ENCODE measurements at regions not wholly inside any gene's neighbourhood (a gene's known extent, or its start where the extent isn't known, plus 50 kb on each side); places are given as distances from the start of the nearest gene placed in this dataset.

- no peak for TF ChIP-seq CTCF (IDR thresholded peaks at IDR 0.05; ENCODE audit: unreplicated experiment)
- BruUV-seq (replicated peaks): no TSS peak
- peak overlapping the region; percentile 69 for H3K4me3 Mint-ChIP-seq (ENCODE audit: low read depth, unreplicated experiment)
- intact Hi-C loops (cut with micrococcal nuclease; ENCODE audit: unreplicated experiment): loop anchor here (2.0 to 5.0 kb wide), 3 partner anchors 106 to 411 kb away; no protein-coding TSS in a partner anchor
- CTCF ChIA-PET: interaction anchor here (0.8 to 1.6 kb wide), 3 partner anchors 77 to 414 kb away, joined by 4 read pairs; no protein-coding TSS in a partner anchor
- H3K27ac Mint-ChIP-seq (ENCODE audit: unreplicated experiment): peak overlapping the region; percentile 97
- H3K4me1 Mint-ChIP-seq (ENCODE audit: low read depth, unreplicated experiment): peaks cover 53% of the 10 kb centered on the region
- H3K36me3 Mint-ChIP-seq (ENCODE audit: insufficient read depth, unreplicated experiment): peaks cover 15% of the 10 kb centered on the region
- peaks cover 11% of the 10 kb centered on the region for H3K9me3 Mint-ChIP-seq (ENCODE audit: low read depth, unreplicated experiment)
- no peaks in the 10 kb centered on the region for H3K27me3 Mint-ChIP-seq (ENCODE audit: unreplicated experiment)
- DNase-seq: peak; percentile 51
These were observed 405.1 kb upstream of the NECTIN3 start for GRCh38 chr3:110666495-110666894.

DNA sequence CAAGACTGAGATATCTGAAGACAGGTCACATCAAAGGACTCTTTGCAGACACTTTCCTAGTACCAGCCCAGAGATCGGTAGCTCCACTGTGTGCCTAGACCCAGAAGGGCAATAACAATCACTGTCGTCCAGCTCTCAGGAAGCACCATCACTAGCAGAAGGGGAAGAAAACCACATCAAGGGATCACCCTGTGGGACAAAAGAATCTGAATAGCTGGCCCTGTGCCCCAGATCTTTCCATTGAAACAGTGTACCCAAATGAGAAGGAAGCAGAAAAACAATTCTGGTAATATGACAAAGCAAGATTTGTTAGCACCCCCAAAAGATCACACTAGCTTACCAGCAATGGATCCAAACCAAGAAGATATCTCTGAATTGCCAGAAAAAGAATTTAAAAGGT lies 404.4 kb upstream of the NECTIN3 start:
- no peak for TF ChIP-seq CTCF (IDR thresholded peaks at IDR 0.05; ENCODE audit: unreplicated experiment)
- Mint-ChIP-seq H3K9me3 (ENCODE audit: low read depth, unreplicated experiment) (peaks cover 14% of the 10 kb centered on the region), H3K36me3 (ENCODE audit: insufficient read depth, unreplicated experiment) (peaks cover 15% of the 10 kb centered on the region), H3K4me1 (ENCODE audit: low read depth, unreplicated experiment) (peaks cover 53% of the 10 kb centered on the region), H3K27ac (ENCODE audit: unreplicated experiment) (peak overlapping the region; percentile 97), H3K27me3 (ENCODE audit: unreplicated experiment) (no peaks in the 10 kb centered on the region), H3K4me3 (ENCODE audit: low read depth, unreplicated experiment) (peak overlapping the region; percentile 69)
- peak; percentile 62 for DNase-seq
- no TSS peak for BruUV-seq (replicated peaks)
- intact Hi-C loops (cut with micrococcal nuclease; ENCODE audit: unreplicated experiment): loop anchor here (1.0 to 5.0 kb wide), 4 partner anchors 84 to 410 kb away; no protein-coding TSS in a partner anchor
- CTCF ChIA-PET: interaction anchor here (0.6 to 1.6 kb wide), 4 partner anchors 12 to 413 kb away, joined by 3 to 6 read pairs (median 4); no protein-coding TSS in a partner anchor

- H3K9me3 Mint-ChIP-seq (ENCODE audit: low read depth, unreplicated experiment): peaks cover 22% of the 10 kb centered on the region
- H3K4me3 Mint-ChIP-seq (ENCODE audit: low read depth, unreplicated experiment): no peak overlapping the region
- peaks cover 34% of the 10 kb centered on the region for H3K4me1 Mint-ChIP-seq (ENCODE audit: low read depth, unreplicated experiment)
- no peaks in the 10 kb centered on the region for H3K27me3 Mint-ChIP-seq (ENCODE audit: unreplicated experiment)
- no peak for DNase-seq
- peaks cover 19% of the 10 kb centered on the region for H3K36me3 Mint-ChIP-seq (ENCODE audit: insufficient read depth, unreplicated experiment)
- BruUV-seq (replicated peaks): no TSS peak
- no peak for TF ChIP-seq CTCF (IDR thresholded peaks at IDR 0.05; ENCODE audit: unreplicated experiment)
- intact Hi-C loops (cut with micrococcal nuclease; ENCODE audit: unreplicated experiment): no loop called here
- CTCF ChIA-PET: no interaction called here
- no peak overlapping the region for H3K27ac Mint-ChIP-seq (ENCODE audit: unreplicated experiment)
These were observed 401.2 kb upstream of the NECTIN3 start for GRCh38 chr3:110670407-110670806.

GRCh38 chr3:110677506-110677905 lies 394.1 kb upstream of the NECTIN3 start:
- intact Hi-C loops (cut with micrococcal nuclease; ENCODE audit: unreplicated experiment): no loop called here
- CTCF ChIA-PET: no interaction called here
- Mint-ChIP-seq H3K27me3 (ENCODE audit: unreplicated experiment) (no peaks in the 10 kb centered on the region), H3K4me3 (ENCODE audit: low read depth, unreplicated experiment) (no peak overlapping the region), H3K4me1 (ENCODE audit: low read depth, unreplicated experiment) (no peaks in the 10 kb centered on the region), H3K27ac (ENCODE audit: unreplicated experiment) (no peak overlapping the region), H3K9me3 (ENCODE audit: low read depth, unreplicated experiment) (peaks cover 10% of the 10 kb centered on the region), H3K36me3 (ENCODE audit: insufficient read depth, unreplicated experiment) (peaks cover 3% of the 10 kb centered on the region)
- BruUV-seq (replicated peaks): no TSS peak
- no peak for TF ChIP-seq CTCF (IDR thresholded peaks at IDR 0.05; ENCODE audit: unreplicated experiment)
- DNase-seq: no peak

Measured in Calu3 (cell line).